GM12878 (cell line): ENCODE measurements at regions not wholly inside any gene's neighbourhood (a gene's known extent, or its start where the extent isn't known, plus 50 kb on each side); places are given as distances from the start of the nearest gene placed in this dataset.

Source experiments
- GABPA ChIP-seq: IDR thresholded peaks from 2 replicates; pipeline ENCODE4 v1.6.1; 2014; ENCODE audit warnings: antibody characterized with exemption, low read depth, mild to moderate bottlenecking, inconsistent platforms
- SMC3 ChIP-seq: IDR thresholded peaks from 2 replicates; pipeline ENCODE4 v1.6.1; 2011; ENCODE audit warnings: low read length, improper control_type of control experiment, borderline replicate concordance
- TAF1 ChIP-seq: IDR thresholded peaks from 2 replicates; pipeline ENCODE4 v1.6.1; 2011; ENCODE audit warnings: mild to moderate bottlenecking, low read depth, low read length, borderline replicate concordance
- YY1 ChIP-seq: IDR thresholded peaks from 2 replicates; pipeline ENCODE4 v1.6.1; 2011; ENCODE audit warnings: low read depth, mild to moderate bottlenecking, low read length
- ZNF274 ChIP-seq: IDR thresholded peaks from one replicate; pipeline ENCODE4 v1.8.0; 2011; ENCODE audit not compliant: insufficient read length, insufficient read depth

DNA sequence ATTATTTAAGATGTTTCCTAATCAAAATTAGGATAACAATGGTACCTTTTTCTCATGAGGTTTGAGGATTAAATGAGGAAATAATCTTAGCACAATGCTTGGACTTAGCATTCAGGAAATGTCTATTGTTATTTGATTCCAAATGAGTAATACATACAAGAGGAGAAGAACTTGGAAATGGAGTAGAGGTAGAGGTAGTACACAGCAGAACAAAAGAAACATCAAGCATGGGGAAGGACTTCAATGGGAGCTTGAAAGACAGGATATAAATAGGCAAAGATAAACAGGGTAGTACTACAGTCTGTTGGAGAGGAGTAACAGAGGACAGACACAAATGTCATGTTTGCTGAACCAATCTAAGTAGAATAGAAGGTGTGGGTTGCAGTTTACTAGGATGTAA lies 59.5 kb upstream of the RGS2 start:
- TF ChIP-seq ZNF274, result no peak
- TF ChIP-seq YY1, result no peak
- TF ChIP-seq SMC3, result no peak
- no peak for TF ChIP-seq GABPA
- TF ChIP-seq TAF1, result no peak
